HL-60 (cell line): ENCODE measurements at regions not wholly inside any gene's neighbourhood (a gene's known extent, or its start where the extent isn't known, plus 50 kb on each side); places are given as distances from the start of the nearest gene placed in this dataset.
"Not testable (repeated sequence)": the region's sequence is repeated elsewhere in the genome, so short reads cannot be mapped to it uniquely, and the experiment has no call there.

Experiments
- DNase-seq, 2 experiments: peaks; one replicate each; pipeline ENCODE4 v3.0.0-alpha.2; 2010 to 2020; ENCODE audit warnings: low read depth in 1 of 2, low spot score in 1 of 2
- H3K27ac ChIP-seq: fragments of 250-450 bp; sonication (Bioruptor Pico); replicated peaks from 2 replicates; pipeline ENCODE4 v1.5.1; 2020; ENCODE audit warnings: mild to moderate bottlenecking, moderate library complexity
- H3K27me3 ChIP-seq: fragments of 250-450 bp; sonication (Bioruptor Pico); 2 replicates; pipeline ENCODE4 v1.5.1; 2021; ENCODE audit warnings: mild to moderate bottlenecking, moderate library complexity; ENCODE audit not compliant: insufficient read depth, poor library complexity, severe bottlenecking
- H3K4me3 ChIP-seq: replicated peaks from 2 replicates; pipeline ENCODE4 v1.5.1; 2011; ENCODE audit warnings: mild to moderate bottlenecking, control low read depth, low read length; ENCODE audit not compliant: insufficient read depth
- GABPA ChIP-seq: IDR thresholded peaks from 2 replicates; pipeline ENCODE4 v1.6.1; 2012; ENCODE audit warnings: low read depth
- POLR2AphosphoS5 ChIP-seq: IDR thresholded peaks from 2 replicates; pipeline ENCODE4 v1.6.1; 2012; ENCODE audit warnings: low read depth
- SPI1 ChIP-seq: IDR thresholded peaks from 2 replicates; pipeline ENCODE4 v1.6.1; 2012; ENCODE audit warnings: low read depth, mild to moderate bottlenecking, borderline replicate concordance
- TF ChIP-seq, protein P1 (sequence below): IDR thresholded peaks from one replicate; pipeline ENCODE4 v1.5.1; 2011; ENCODE audit warnings: low read length, control low read depth, inconsistent platforms; ENCODE audit not compliant: insufficient read depth
- TF ChIP-seq, protein P2 (sequence below): IDR thresholded peaks from 2 replicates; pipeline ENCODE4 v1.6.1; 2012; ENCODE audit warnings: low read depth; ENCODE audit not compliant: insufficient replicate concordance

GRCh38 chr10:44278837-44279324 lies 106.0 kb downstream of the CXCL12 start:
- Histone ChIP-seq H3K27me3 (no peaks in the 10 kb centered on the region), H3K27ac (no peak overlapping the region), H3K4me3 (no peak overlapping the region)
- TF ChIP-seq SPI1 (no peak), GABPA (no peak), POLR2AphosphoS5 (no peak)
- TF ChIP-seq, protein P1, sequence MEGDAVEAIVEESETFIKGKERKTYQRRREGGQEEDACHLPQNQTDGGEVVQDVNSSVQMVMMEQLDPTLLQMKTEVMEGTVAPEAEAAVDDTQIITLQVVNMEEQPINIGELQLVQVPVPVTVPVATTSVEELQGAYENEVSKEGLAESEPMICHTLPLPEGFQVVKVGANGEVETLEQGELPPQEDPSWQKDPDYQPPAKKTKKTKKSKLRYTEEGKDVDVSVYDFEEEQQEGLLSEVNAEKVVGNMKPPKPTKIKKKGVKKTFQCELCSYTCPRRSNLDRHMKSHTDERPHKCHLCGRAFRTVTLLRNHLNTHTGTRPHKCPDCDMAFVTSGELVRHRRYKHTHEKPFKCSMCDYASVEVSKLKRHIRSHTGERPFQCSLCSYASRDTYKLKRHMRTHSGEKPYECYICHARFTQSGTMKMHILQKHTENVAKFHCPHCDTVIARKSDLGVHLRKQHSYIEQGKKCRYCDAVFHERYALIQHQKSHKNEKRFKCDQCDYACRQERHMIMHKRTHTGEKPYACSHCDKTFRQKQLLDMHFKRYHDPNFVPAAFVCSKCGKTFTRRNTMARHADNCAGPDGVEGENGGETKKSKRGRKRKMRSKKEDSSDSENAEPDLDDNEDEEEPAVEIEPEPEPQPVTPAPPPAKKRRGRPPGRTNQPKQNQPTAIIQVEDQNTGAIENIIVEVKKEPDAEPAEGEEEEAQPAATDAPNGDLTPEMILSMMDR: no peak
- TF ChIP-seq, protein P2, sequence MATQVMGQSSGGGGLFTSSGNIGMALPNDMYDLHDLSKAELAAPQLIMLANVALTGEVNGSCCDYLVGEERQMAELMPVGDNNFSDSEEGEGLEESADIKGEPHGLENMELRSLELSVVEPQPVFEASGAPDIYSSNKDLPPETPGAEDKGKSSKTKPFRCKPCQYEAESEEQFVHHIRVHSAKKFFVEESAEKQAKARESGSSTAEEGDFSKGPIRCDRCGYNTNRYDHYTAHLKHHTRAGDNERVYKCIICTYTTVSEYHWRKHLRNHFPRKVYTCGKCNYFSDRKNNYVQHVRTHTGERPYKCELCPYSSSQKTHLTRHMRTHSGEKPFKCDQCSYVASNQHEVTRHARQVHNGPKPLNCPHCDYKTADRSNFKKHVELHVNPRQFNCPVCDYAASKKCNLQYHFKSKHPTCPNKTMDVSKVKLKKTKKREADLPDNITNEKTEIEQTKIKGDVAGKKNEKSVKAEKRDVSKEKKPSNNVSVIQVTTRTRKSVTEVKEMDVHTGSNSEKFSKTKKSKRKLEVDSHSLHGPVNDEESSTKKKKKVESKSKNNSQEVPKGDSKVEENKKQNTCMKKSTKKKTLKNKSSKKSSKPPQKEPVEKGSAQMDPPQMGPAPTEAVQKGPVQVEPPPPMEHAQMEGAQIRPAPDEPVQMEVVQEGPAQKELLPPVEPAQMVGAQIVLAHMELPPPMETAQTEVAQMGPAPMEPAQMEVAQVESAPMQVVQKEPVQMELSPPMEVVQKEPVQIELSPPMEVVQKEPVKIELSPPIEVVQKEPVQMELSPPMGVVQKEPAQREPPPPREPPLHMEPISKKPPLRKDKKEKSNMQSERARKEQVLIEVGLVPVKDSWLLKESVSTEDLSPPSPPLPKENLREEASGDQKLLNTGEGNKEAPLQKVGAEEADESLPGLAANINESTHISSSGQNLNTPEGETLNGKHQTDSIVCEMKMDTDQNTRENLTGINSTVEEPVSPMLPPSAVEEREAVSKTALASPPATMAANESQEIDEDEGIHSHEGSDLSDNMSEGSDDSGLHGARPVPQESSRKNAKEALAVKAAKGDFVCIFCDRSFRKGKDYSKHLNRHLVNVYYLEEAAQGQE: no peak
- no peak for DNase-seq

DNA sequence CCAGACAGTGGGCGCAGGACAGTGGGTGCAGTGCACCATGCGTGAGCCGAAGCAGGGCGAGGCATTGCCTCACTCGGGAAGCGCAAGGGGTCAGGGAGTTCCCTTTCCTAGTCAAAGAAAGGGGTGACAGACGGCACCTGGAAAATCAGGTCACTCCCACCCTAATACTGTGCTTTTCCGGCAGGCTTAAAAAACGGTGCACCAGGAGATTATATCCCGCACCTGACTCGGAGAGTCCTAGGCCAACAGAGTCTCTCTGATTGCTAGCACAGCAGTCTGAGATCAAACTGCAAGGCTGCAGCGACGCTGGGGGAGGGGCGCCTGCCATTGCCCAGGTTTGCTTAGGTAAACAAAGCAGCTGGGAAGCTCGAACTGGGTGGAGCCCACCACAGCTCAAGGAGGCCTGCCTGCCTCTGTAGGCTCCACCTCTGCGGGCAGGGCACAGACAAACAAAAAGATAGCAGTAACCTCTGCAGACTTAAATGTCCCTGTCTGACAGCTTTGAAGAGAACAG lies 116.4 kb downstream of the CXCL12 start:
- DNase-seq, H3K27me3 ChIP-seq, H3K27ac ChIP-seq, H3K4me3 ChIP-seq: not testable (repeated sequence)

DNA sequence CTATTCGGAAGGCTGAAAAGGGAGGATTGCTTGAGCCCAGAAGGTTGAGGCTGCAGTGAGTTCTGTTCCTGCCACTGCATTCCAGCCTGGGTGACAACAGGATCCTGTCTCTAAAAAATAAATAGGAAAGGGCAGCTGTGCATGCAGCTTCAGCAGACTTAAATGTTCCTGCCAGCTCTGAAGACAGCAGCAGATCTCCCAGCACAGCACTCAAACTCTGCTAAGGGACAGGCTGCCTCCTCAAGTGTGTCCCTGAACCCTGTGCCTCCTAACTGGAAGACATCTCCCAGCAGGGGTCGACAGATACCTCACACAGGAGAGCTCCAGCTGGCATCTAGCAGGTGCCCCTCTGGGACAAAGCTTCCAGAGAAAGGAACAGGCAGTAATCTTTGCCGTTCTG lies 117.9 kb downstream of the CXCL12 start:
- Histone ChIP-seq H3K27ac (no peak overlapping the region), H3K27me3 (no peaks in the 10 kb centered on the region), H3K4me3 (no peak overlapping the region)
- no peak for TF ChIP-seq POLR2AphosphoS5
- no peak for TF ChIP-seq SPI1
- TF ChIP-seq, protein P2: no peak
- TF ChIP-seq GABPA: no peak
- TF ChIP-seq, protein P1: no peak
- no peak for DNase-seq

- Histone ChIP-seq H3K27me3 (no peaks in the 10 kb centered on the region), H3K4me3 (no peak overlapping the region), H3K27ac (no peak overlapping the region)
- DNase-seq: no peak
- TF ChIP-seq, protein P1: no peak
- TF ChIP-seq POLR2AphosphoS5 (no peak), GABPA (no peak)
- TF ChIP-seq, protein P2: no peak
These were observed 120.7 kb downstream of the CXCL12 start for GRCh38 chr10:44264244-44264643.
